ENCODE measurements at regions not wholly inside any gene's neighbourhood (a gene's known extent, or its start where the extent isn't known, plus 50 kb on each side); places are given as distances from the start of the nearest gene placed in this dataset.
"Not testable (repeated sequence)": the region's sequence is repeated elsewhere in the genome, so short reads cannot be mapped to it uniquely, and the experiment has no call there.

DNA sequence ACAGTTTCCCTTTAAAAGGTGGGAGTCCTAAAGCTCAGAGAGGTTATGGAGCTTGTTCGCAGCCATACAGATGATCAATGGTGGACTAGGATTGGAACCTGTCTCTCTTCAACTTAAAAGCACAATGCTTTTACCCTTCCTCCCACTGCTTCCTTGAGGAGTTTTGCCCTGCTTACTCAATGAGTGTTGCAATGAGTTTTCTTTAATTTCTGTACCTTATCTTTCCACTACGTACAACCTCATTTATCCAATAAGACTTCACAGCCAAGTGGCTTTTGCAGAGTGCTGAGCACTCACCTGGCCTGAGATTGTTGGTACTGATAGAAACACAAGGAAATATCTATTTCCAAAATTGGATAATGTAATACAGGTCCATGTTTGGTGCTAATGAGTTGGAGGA is 64.7 kb upstream of the ANKRD55 start:
- in situ Hi-C loops (cut with MboI; ENCODE audit: low sequenced_read_pairs, unreplicated experiment), result no loop called here
- TF ChIP-seq, protein P1, sequence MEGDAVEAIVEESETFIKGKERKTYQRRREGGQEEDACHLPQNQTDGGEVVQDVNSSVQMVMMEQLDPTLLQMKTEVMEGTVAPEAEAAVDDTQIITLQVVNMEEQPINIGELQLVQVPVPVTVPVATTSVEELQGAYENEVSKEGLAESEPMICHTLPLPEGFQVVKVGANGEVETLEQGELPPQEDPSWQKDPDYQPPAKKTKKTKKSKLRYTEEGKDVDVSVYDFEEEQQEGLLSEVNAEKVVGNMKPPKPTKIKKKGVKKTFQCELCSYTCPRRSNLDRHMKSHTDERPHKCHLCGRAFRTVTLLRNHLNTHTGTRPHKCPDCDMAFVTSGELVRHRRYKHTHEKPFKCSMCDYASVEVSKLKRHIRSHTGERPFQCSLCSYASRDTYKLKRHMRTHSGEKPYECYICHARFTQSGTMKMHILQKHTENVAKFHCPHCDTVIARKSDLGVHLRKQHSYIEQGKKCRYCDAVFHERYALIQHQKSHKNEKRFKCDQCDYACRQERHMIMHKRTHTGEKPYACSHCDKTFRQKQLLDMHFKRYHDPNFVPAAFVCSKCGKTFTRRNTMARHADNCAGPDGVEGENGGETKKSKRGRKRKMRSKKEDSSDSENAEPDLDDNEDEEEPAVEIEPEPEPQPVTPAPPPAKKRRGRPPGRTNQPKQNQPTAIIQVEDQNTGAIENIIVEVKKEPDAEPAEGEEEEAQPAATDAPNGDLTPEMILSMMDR (IDR thresholded peaks at IDR 0.05; ENCODE audit: borderline replicate concordance, control extremely low read depth, extremely low read depth, insufficient read depth, missing control alignments), result no peak
- no peak for DNase-seq (ENCODE audit: low spot score)

DNA sequence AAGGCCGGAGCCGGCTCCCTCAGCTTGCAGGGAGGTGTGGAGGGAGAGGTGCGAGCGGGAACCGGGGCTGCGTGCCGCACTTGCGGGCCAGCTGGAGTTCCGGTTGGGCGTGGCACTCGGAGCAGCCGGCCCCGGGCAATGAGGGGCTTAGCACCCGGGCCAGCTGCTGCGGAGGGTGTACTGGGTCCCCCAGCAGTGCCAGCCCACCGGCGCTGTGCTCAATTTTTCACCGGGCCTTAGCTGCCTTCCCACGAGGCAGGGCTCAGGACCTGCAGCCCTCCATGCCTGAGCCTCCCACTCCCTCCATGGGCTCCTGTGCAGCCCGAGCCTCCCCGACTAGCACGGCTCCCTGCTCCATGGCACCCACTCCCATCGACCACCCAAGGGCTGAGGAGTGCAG is 62.2 kb upstream of the ANKRD55 start:
- in situ Hi-C loops (cut with MboI; ENCODE audit: low sequenced_read_pairs, unreplicated experiment); DNase-seq (ENCODE audit: low spot score): not testable (repeated sequence)

DNA sequence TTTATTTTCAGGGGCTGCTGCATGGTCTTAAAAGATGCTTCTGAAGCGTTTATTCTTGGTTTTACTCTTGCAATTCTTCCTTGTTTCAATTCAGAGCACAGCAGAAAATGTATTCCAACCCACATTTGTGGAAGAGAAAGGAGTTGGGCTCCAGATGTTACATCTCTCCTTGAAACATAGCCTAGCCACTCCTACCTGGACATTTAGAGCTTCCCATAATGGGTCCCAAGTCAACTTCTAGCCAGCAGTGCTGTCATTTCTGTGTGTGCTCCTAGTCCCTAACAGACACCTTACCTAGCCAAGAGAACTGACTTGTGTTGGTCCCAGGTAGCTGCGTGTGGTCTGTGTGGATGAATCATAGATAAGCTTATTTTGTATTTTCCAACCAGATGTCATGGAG is 61.2 kb upstream of the ANKRD55 start:
- DNase-seq (ENCODE audit: low spot score), result no peak
- in situ Hi-C loops (cut with MboI; ENCODE audit: low sequenced_read_pairs, unreplicated experiment), result no loop called here
- TF ChIP-seq, protein P1 (IDR thresholded peaks at IDR 0.05; ENCODE audit: borderline replicate concordance, control extremely low read depth, extremely low read depth, insufficient read depth, missing control alignments), result no peak

DNA sequence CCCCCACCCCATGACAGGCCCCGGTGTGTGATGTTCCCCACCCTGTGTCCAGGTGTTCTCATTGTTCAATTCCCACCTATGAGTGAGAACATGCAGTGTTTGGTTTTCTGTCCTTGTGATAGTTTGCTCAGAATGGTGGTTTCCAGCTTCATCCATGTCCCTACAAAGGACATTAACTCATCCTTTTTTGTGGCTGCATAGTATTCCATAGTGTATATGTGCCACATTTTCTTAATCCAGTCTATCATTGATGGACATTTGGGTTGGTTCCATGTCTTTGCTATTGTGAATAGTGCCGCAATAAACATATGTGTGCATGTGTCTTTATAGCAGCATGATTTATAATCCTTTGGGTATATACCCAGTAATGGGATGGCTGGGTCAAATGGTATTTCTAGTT is 59.7 kb upstream of the ANKRD55 start:
- DNase-seq (ENCODE audit: low spot score); in situ Hi-C loops (cut with MboI; ENCODE audit: low sequenced_read_pairs, unreplicated experiment): not testable (repeated sequence)

DNA sequence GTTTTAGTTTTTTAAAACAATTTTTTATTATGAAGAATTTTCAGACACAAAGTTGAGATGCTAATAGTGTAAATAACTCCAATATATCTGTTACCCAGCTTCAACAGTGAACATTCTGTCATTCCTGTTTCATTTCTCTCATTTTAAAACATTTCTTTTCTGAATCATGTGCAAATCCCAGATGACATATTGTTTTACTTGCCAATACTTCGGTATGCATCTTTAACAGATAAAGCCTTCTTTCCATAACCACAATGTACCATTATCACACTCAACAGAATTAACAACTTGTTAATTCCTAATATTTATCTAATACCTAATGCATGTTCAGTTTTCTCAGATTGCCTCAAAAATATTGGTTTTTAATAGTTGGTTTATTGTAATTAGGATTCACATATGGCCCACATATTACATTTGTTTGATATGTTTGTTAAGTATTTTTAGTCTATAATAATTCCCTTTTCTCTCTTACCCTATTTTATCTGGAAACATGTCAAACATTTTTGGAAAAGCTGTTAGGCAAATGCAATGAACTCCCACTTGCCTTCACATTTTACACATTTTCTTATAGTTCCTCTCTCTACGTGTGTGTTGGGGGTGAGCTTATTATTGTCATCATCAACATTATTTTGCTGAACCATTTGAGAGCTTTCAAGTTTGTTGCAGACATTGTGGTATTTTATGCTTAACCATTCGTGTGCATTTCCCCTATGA is 58.7 kb upstream of the ANKRD55 start:
- TF ChIP-seq, protein P1 (IDR thresholded peaks at IDR 0.05; ENCODE audit: borderline replicate concordance, control extremely low read depth, extremely low read depth, insufficient read depth, missing control alignments), result no peak
- no peak for DNase-seq (ENCODE audit: low spot score)
- in situ Hi-C loops (cut with MboI; ENCODE audit: low sequenced_read_pairs, unreplicated experiment), result no loop called here

DNA sequence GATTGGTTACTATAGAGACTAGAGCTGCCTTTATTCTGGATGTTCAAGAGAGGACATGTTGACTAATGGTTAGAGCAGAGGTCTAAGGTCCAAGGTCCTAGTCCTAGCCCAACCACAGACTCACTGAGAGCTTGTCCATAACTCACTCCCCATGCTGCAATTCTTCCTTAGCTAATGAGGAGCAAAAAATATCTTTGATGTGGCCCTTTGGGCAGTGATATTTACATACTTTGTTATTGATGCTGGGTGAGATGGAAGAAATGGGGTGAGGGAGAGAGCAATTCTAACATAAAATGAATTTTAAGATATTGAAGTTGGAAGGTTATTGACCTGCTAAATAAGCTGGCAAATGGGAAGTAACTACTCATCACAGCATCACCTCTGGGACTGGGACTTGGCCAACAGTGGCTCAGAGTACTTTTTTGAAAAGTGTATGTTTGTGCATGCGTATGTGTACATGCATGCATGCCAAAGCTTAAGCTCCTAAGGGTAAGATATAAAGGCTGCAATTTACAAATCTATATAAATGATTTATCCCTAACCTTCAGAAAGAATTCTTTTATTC is 58.0 kb upstream of the ANKRD55 start:
- TF ChIP-seq, protein P1 (IDR thresholded peaks at IDR 0.05; ENCODE audit: borderline replicate concordance, control extremely low read depth, extremely low read depth, insufficient read depth, missing control alignments), result no peak
- DNase-seq (ENCODE audit: low spot score), result no peak
- in situ Hi-C loops (cut with MboI; ENCODE audit: low sequenced_read_pairs, unreplicated experiment), result no loop called here

DNA sequence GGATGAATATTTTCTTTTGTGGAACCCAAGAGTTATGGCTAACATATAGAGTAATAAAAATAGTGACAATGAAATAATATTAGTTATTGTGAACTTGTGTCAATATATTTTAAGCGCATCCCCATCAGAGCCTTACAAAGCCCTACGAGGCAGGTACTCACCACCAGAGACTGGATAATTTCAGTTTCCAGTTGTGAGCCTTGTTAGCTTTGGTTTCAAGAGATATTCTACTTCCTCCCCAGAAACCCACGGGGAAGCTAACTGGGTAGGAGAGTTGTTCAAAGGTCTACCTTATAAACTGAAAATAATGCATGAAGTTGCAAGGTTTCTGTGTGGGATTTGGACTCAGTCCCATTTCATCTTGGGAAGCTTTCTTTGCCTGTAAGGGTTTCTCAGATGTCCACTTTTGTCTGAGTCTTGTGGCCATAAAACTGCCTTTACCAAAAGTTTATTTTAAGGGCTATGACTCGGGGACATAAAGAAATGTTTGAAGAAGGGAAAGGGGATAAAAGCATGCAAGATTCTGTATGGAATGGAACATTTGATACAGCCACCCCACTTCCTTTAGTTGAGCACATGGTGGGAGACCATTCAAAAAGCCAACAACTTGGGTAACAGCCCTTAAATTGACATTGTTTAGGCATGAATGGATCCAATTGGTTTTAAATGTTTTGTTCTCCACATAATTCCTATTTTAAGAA is 57.4 kb upstream of the ANKRD55 start:
- TF ChIP-seq, protein P1 (IDR thresholded peaks at IDR 0.05; ENCODE audit: borderline replicate concordance, control extremely low read depth, extremely low read depth, insufficient read depth, missing control alignments), result no peak
- in situ Hi-C loops (cut with MboI; ENCODE audit: low sequenced_read_pairs, unreplicated experiment), result no loop called here
- DNase-seq (ENCODE audit: low spot score), result no peak

Measured in GM13976 (cell line).